NB4 (cell line): ENCODE measurements at regions not wholly inside any gene's neighbourhood (a gene's known extent, or its start where the extent isn't known, plus 50 kb on each side); places are given as distances from the start of the nearest gene placed in this dataset.

Source experiments
- MYC ChIP-seq: IDR thresholded peaks from 2 replicates; pipeline ENCODE4 v1.6.1; 2011; ENCODE audit warnings: low read depth, low read length
- POLR2A ChIP-seq: IDR thresholded peaks from 2 replicates; pipeline ENCODE4 v1.6.1; 2011; ENCODE audit warnings: mild to moderate bottlenecking; ENCODE audit not compliant: insufficient read length; ENCODE audit errors: extremely low read depth

DNA sequence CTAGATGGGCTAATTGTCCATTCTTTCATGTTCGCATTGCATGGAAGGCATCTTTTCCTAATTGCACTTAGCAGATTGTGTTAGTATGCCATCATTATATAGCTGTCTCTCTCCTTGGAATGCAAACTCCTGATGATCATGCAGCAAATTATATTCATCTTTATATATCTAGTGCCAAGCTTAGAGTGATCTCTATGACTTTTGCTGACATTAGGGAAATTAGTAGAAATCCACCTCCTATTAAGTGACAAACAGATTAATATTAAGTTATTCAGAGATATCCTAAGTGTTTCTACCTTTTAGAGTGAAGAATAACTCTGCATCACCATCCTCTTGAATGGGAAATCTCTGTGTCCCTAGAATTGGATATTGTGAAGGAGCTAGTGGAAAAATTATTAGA, 185.6 kb downstream of the FOXG1 start:
- TF ChIP-seq POLR2A, result no peak
- TF ChIP-seq MYC, result no peak
